H9 (cell line): ENCODE measurements at regions not wholly inside any gene's neighbourhood (a gene's known extent, or its start where the extent isn't known, plus 50 kb on each side); places are given as distances from the start of the nearest gene placed in this dataset.
A peak's percentile ranks its signal among the peaks of the same experiment; 100 is the strongest.

Experiments
- DNase-seq: peaks from one replicate; pipeline ENCODE4 v3.0.0-alpha.2; 2017
- H2AFZ ChIP-seq: one replicate; pipeline ENCODE4 v1.6.1; 2013; ENCODE audit warnings: mild to moderate bottlenecking, low read length, control low read depth, moderate library complexity
- H2AK5ac ChIP-seq: 2 replicates; pipeline ENCODE4 v1.6.1; 2013; ENCODE audit warnings: low read length, control low read depth, mixed read lengths; ENCODE audit not compliant: insufficient read length
- H2BK120ac ChIP-seq: one replicate; pipeline ENCODE4 v1.6.1; 2013; ENCODE audit warnings: low read depth, mild to moderate bottlenecking, low read length, control low read depth, inconsistent platforms; ENCODE audit not compliant: poor library complexity, severe bottlenecking
- H2BK12ac ChIP-seq: 2 replicates; pipeline ENCODE4 v1.6.1; 2013; ENCODE audit warnings: low read length, control low read depth, mixed read lengths, low read depth; ENCODE audit not compliant: insufficient read length
- H2BK15ac ChIP-seq: 2 replicates; pipeline ENCODE4 v1.6.1; 2013; ENCODE audit warnings: low read depth, low read length, control low read depth
- H2BK20ac ChIP-seq: one replicate; pipeline ENCODE4 v1.6.1; 2013; ENCODE audit warnings: low read depth, mild to moderate bottlenecking, low read length, control low read depth, inconsistent platforms; ENCODE audit not compliant: poor library complexity, severe bottlenecking
- H2BK5ac ChIP-seq: 2 replicates; pipeline ENCODE4 v1.6.1; 2013; ENCODE audit warnings: low read length, control low read depth, mixed read lengths; ENCODE audit not compliant: insufficient read length
- H3K14ac ChIP-seq: 2 replicates; pipeline ENCODE4 v1.6.1; 2013; ENCODE audit warnings: low read length, control low read depth; ENCODE audit not compliant: insufficient read depth
- H3K18ac ChIP-seq: 2 replicates; pipeline ENCODE4 v1.6.1; 2013; ENCODE audit warnings: low read depth, mild to moderate bottlenecking, mixed read lengths, low read length, control low read depth; ENCODE audit not compliant: insufficient read length
- H3K23ac ChIP-seq: 2 replicates; pipeline ENCODE4 v1.6.1; 2013; ENCODE audit warnings: low read length, control low read depth, mixed read lengths, low read depth; ENCODE audit not compliant: insufficient read length
- H3K23me2 ChIP-seq: 2 replicates; pipeline ENCODE4 v1.6.1; 2013; ENCODE audit warnings: low read depth, mild to moderate bottlenecking, mixed read lengths, low read length, control low read depth; ENCODE audit not compliant: insufficient read length, poor library complexity, severe bottlenecking
- H3K27ac ChIP-seq: 2 replicates; pipeline ENCODE4 v1.5.1; 2013; ENCODE audit warnings: low read length, control low read depth, mixed read lengths, low read depth; ENCODE audit not compliant: insufficient read length
- H3K27me3 ChIP-seq: 2 replicates; pipeline ENCODE4 v1.6.1; 2013; ENCODE audit warnings: low read length, control low read depth, inconsistent platforms; ENCODE audit not compliant: insufficient read depth
- H3K4ac ChIP-seq: 2 replicates; pipeline ENCODE4 v1.6.1; 2013; ENCODE audit warnings: low read depth, mild to moderate bottlenecking, control low read depth, inconsistent platforms, low read length, moderate library complexity
- H3K4me1 ChIP-seq: 2 replicates; pipeline ENCODE4 v1.6.1; 2013; ENCODE audit warnings: low read length, control low read depth, inconsistent platforms; ENCODE audit not compliant: insufficient read depth
- H3K4me2 ChIP-seq: 2 replicates; pipeline ENCODE4 v1.6.1; 2013; ENCODE audit warnings: low read length, control low read depth, mixed read lengths; ENCODE audit not compliant: insufficient read length, insufficient read depth
- H3K56ac ChIP-seq: 2 replicates; pipeline ENCODE4 v1.6.1; 2013; ENCODE audit warnings: low read depth, mild to moderate bottlenecking, mixed read lengths, low read length, control low read depth; ENCODE audit not compliant: insufficient read length
- H3K79me1 ChIP-seq: 2 replicates; pipeline ENCODE4 v1.6.1; 2013; ENCODE audit warnings: low read depth, mild to moderate bottlenecking, moderate library complexity, low read length, control low read depth, inconsistent platforms; ENCODE audit not compliant: insufficient read depth, poor library complexity, severe bottlenecking
- H3K79me2 ChIP-seq: 2 replicates; pipeline ENCODE4 v1.6.1; 2013; ENCODE audit warnings: low read length, control low read depth, inconsistent platforms; ENCODE audit not compliant: insufficient read depth
- H3K9ac ChIP-seq: 2 replicates; pipeline ENCODE4 v1.6.1; 2013; ENCODE audit warnings: low read length, control low read depth, mixed read lengths; ENCODE audit not compliant: insufficient read length; ENCODE audit errors: extremely low read depth
- H3K9me3 ChIP-seq: one replicate; pipeline ENCODE4 v1.6.1; 2013; ENCODE audit warnings: low read depth, low read length, inconsistent platforms; ENCODE audit not compliant: control insufficient read depth
- H3T11ph ChIP-seq: one replicate; pipeline ENCODE4 v1.6.1; 2013; ENCODE audit warnings: mild to moderate bottlenecking, low read length, control low read depth, inconsistent platforms
- H4K20me1 ChIP-seq: one replicate; pipeline ENCODE4 v1.6.1; 2013; ENCODE audit not compliant: control insufficient read depth, insufficient read length, insufficient read depth
- H4K5ac ChIP-seq: 2 replicates; pipeline ENCODE4 v1.6.1; 2013; ENCODE audit warnings: low read depth, mild to moderate bottlenecking, mixed read lengths, low read length, control low read depth; ENCODE audit not compliant: insufficient read length
- H4K8ac ChIP-seq: replicated peaks from 2 replicates; pipeline ENCODE4 v1.6.1; 2013; ENCODE audit warnings: low read length, control low read depth, mixed read lengths, low read depth; ENCODE audit not compliant: insufficient read length
- H4K91ac ChIP-seq: 2 replicates; pipeline ENCODE4 v1.6.1; 2013; ENCODE audit warnings: low read depth, mild to moderate bottlenecking, moderate library complexity, mixed read lengths, low read length, control low read depth; ENCODE audit not compliant: insufficient read length
- H3K27ac Mint-ChIP-seq, 3 experiments: 2 replicates in 2 of 3; 3 replicates in 1 of 3; pipeline ENCODE4 v1.8.0; 2020 to 2021; ENCODE audit warnings: mixed read lengths in 3 of 3, mild to moderate bottlenecking in 1 of 3, moderate library complexity in 1 of 3
- H3K27me3 Mint-ChIP-seq: 2 replicates; pipeline ENCODE4 v1.8.0; 2021; ENCODE audit warnings: low read depth, mild to moderate bottlenecking, moderate library complexity, mixed read lengths
- H3K36me3 Mint-ChIP-seq, 3 experiments: 2 replicates in 2 of 3; 3 replicates in 1 of 3; pipeline ENCODE4 v1.8.0; 2020 to 2021; ENCODE audit warnings: low read depth in 3 of 3, mixed read lengths in 3 of 3; ENCODE audit not compliant: insufficient read depth in 1 of 3
- H3K4me1 Mint-ChIP-seq, 2 experiments: 2 replicates each; pipeline ENCODE4 v1.8.0; 2020; ENCODE audit warnings: mixed read lengths in 2 of 2
- H3K4me3 Mint-ChIP-seq, 2 experiments: 2 replicates in 1 of 2; 3 replicates in 1 of 2; pipeline ENCODE4 v1.8.0; 2020 to 2021; ENCODE audit warnings: mild to moderate bottlenecking in 2 of 2, mixed read lengths in 2 of 2, moderate library complexity in 1 of 2
- H3K9me3 Mint-ChIP-seq, 2 experiments: 2 replicates in 1 of 2; 3 replicates in 1 of 2; pipeline ENCODE4 v1.8.0; 2020; ENCODE audit warnings: mild to moderate bottlenecking in 2 of 2, mixed read lengths in 2 of 2, moderate library complexity in 1 of 2
- CTCF ChIP-seq: fragments of 200-600 bp; sonication (generic); conservative IDR thresholded peaks from 3 replicates; pipeline ENCODE4 v1.8.0; 2021; ENCODE audit warnings: antibody characterized with exemption, mild to moderate bottlenecking
- WGBS: extraction: QIAGEN DNeasy Blood & Tissue Kit; methylation state at CpG from one replicate; pipeline ENCODE4 v1.1.7; 2013; ENCODE audit warnings: missing lambda C conversion rate, low lambda C conversion rate, mixed read lengths; ENCODE audit not compliant: insufficient read length; ENCODE audit errors: extremely low coverage; 5-methylcytosine and 5-hydroxymethylcytosine counted together

- WGBS = no CpG with 5 or more reads among the region's 13 CpGs
- no peak overlapping the region for H3K4me3 Mint-ChIP-seq
- no peaks in the 10 kb centered on the region for H3K36me3 Mint-ChIP-seq
- Histone ChIP-seq H3K18ac (no peak overlapping the region), H3K4me1 (no peaks in the 10 kb centered on the region), H2BK15ac (no peak overlapping the region), H2AK5ac (no peak overlapping the region), H3K9me3 (no peaks in the 10 kb centered on the region), H3K27me3 (no peaks in the 10 kb centered on the region), H3K23me2 (no peaks in the 10 kb centered on the region), H2BK120ac (no peak overlapping the region), H4K20me1 (no peaks in the 10 kb centered on the region), H3K9ac (no peak overlapping the region), H3T11ph (no peak overlapping the region), H3K79me2 (no peaks in the 10 kb centered on the region), H2BK20ac (no peak overlapping the region), H3K23ac (no peak overlapping the region), H3K4me2 (no peak overlapping the region), H2BK12ac (no peak overlapping the region), H4K5ac (no peak overlapping the region), H2AFZ (no peak overlapping the region), H4K91ac (no peak overlapping the region), H3K56ac (no peak overlapping the region), H3K4ac (no peak overlapping the region), H2BK5ac (no peak overlapping the region), H4K8ac (no peak overlapping the region), H3K79me1 (no peaks in the 10 kb centered on the region), H3K27ac (no peak overlapping the region), H3K14ac (no peak overlapping the region)
- no peak for TF ChIP-seq CTCF
- peak; percentile 23 for DNase-seq
- peaks cover 2 to 7% of the 10 kb centered on the region in 2 experiments; a peak in 1 of 4 replicates for H3K4me1 Mint-ChIP-seq
- H3K27me3 Mint-ChIP-seq = no peaks in the 10 kb centered on the region; the same call in none of the 2 replicates
- no peak overlapping the region for H3K27ac Mint-ChIP-seq
- H3K9me3 Mint-ChIP-seq = no peaks in the 10 kb centered on the region; a peak in 1 of 5 replicates
Measured at GRCh38 chr22:49015459-49015858, 812.2 kb downstream of the BRD1 start.
